Stimulated activated CD8-positive, alpha-beta memory T cell treated with anti-CD3 and anti-CD28 coated beads, Interleukin-4, amount 100 ng/mL, for 1 hour (primary cell): ENCODE measurements at regions not wholly inside any gene's neighbourhood (a gene's known extent, or its start where the extent isn't known, plus 50 kb on each side); places are given as distances from the start of the nearest gene placed in this dataset.
"Not testable (repeated sequence)": the region's sequence is repeated elsewhere in the genome, so short reads cannot be mapped to it uniquely, and the experiment has no call there.

Source experiments
- DNase-seq, 2 donors: peaks; one replicate each; pipeline ENCODE4 v3.0.0-alpha.2; 2020; ENCODE audit warnings: low read depth in 2 of 2, low spot score in 1 of 2

DNA sequence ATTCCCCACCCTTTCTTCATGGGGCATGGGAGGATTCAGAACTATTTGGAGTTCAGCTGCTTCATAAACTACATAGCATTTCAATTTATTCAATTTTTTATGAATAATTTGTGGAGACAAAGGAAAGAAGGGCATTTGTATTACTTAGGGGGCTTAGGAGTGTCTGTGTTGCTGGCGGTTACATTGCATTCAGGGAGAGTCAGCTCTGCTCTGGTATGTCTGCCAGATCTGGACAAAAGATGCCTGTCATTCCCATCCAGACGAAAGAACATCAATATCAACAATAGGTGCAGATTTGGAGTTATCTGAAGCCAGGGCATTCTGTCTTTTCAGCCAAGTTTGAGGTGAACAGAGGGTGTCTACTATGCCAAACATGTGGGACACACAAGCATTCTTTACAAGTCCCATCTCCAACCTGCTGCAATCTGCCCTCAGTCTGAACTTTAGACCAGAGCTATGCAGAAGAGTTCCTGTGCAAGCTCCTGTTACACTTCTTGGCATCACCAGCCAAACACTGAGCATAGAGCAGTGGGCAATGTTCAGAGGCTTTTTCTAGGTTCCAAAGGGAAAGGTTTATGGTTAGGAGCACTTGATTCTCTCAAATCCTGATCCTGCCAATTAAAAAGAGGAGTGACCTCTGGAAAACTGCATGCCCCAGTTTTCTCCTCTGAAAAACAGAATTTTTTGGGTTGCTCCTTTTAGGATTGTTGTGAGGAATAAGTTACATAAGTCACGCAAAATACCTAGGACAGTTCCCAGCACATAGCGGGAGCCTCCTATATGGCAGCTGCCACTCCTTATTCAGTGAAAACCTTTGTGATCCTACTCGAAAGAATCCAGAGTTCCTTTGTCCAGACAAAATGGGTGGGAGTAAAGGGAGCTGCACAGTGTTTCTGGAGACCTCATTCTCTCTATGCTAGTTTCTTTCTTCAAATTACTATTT is 719.5 kb upstream of the SLIT2 start:
- no peak for DNase-seq

DNA sequence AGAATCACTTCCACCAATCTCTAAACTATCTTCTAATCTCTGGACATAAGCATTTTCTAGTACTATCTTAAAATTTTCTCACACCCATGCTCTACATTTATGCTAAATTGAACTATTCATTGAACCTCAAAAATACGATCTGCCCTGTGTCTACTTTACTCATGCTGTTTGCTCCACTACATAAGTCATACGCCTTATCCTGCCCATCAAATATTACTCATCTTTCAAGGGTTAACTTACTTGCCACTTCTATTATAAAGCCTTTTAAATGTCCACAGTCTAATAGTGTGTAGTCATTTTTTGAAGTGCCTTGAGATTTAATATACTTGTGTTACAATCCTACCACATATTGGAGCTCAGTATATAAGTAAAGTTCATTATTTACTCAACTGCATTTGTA is 727.7 kb upstream of the SLIT2 start:
- no peak for DNase-seq

DNA sequence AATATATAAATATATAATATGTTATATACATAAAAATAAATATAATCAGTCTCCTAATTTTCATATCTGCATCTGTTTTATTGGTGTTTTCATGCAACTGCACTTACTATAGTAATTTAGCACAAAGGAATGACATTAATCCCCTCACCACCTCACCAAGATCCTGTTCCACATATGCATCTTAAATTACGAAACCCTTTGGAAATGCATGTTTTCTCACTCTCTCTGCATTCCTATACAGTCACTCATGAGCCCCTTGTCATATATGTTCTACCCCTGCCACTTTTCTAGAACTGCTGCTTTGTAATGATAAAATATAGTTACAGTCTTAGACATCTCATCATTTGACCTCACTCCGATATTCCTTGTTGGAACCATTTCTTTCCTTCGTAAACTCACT is 728.7 kb upstream of the SLIT2 start:
- DNase-seq: no peak

DNA sequence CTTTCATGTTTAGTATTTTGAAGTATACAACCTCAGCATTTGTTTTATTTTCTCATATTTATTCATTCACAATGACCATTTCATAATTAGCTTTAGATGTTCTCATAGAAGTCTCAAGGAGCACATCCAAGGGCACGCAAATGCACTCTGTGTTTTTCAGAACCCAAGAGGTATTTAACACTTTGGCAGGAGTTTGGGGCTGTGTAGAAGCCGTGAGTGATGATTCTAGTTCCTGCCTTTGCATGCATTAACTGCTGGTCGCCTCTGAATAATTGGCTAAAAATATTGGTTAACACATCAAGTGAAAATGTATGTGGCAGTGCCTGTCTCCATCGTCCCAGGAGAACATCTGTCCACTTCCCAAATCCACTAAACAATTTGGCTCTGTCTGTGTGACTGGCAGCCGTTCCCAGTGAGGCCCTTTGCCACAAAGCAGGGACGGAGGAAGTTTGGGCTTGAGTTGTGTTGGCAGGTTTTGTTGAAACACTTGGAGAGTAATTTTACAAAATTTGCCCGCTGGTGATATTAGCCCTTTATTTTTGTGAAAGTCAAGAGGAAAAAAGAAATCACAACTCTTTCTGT is 730.7 kb upstream of the SLIT2 start:
- DNase-seq: no peak

DNA sequence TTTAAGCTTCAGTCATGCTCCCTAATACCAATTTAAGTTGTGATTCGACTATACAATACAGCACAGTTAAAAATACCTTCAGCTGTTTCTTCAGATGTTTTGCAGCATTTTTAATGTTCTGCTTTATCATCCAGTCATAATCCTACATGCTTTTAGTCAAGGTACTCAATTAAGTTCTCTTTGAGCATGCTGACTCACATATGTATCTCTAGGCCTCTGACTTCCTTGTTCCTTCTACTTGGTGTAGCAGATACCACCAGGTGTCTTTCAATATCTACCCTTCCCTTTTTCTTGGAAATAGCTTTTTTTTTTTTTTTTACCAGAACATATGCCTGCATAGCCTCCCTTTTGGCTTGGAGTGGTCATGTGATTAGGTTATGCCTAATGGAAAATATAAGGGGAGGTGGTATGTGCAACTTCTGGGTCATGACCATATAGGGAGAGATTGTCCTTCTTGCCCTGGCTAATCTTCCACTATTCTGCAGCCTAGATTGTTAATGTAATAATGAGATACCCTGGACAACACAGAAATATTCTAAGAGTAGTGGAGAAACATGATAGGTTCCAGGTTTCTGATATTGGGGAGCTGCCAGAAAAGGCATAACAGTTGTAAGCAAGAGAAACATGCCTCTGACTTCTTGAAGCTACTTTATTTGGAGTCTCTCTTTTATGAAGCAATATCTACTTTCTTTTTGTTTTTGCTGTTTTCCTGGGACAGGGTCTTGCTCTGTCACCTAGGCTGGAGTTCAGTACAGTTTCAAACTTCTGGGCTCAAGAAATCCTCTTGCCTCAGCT is 737.2 kb upstream of the SLIT2 start:
- no peak for DNase-seq

DNA sequence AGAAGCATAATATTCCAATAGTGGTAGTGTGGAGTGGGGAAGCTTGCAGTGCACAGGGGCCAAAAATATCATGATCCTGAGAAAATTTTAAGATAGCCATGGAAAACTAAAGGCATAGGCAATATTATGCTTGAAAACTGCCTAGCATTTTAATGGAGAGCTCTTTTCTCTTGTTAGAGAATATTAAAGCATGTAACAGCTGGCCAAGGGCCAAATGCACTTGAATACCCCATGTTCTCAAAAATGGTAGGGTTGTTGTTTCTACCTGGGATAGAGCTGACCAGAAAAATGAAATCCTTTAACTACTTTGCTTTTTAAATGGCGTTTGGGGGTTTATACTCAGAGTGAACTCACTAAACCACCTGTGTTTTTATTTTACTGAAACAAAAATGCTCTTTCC is 739.6 kb upstream of the SLIT2 start:
- DNase-seq: no peak

DNA sequence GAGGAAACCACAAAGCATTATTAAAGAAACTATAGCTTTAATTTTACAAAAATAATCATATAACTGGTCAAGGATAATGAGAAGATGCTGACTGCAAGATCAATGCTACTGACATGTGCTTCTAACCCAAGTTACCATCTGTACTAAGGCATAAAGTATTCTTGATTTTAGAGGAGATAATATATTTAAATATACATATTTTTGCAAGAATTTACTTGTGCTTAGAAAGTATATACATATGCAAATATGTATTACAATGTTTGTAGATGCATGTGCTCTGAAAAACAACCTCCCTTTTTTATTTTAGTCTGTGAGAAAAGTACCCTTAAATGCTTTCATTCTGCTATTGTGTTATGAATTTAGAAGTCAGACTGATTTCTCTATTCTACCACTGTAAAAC is 740.7 kb upstream of the SLIT2 start:
- no peak for DNase-seq

DNA sequence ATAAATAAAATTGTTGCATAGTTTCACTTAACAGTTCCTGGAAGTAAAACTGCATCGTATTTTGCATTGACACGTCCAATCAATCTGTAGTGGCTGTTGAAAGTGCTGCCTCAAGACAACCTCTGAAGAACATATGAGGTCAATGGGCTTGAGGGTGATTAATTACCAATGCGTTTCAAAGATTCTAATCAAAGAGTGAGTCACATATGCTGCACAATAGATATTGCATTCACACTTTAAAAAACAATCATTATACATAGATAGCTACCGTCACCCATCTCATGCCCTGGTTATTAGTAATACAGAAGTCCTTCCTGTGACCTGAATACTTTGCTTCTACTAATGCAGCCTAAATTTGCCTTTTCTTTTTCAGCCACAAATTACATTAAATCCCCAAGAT is 743.3 kb upstream of the SLIT2 start:
- DNase-seq: no peak

DNA sequence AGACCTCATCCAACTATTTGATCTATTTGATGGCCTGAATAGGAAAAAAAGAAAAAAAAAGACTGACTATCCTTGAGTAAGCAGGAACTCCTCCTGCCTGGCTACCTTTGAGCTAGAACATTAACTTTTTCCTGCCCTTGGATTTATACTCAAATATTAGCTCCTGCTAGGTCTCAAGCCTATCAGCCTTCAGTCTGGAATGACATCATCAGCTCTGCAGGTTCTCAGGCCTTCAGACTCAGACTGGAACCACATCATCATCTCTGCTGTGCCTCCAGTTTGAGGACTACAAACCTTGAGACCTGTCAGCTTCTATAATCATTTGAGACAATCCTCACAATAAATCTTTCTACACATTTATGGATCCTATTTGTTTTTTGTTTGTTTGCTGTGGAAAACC is 754.0 kb upstream of the SLIT2 start:
- no peak for DNase-seq

DNA sequence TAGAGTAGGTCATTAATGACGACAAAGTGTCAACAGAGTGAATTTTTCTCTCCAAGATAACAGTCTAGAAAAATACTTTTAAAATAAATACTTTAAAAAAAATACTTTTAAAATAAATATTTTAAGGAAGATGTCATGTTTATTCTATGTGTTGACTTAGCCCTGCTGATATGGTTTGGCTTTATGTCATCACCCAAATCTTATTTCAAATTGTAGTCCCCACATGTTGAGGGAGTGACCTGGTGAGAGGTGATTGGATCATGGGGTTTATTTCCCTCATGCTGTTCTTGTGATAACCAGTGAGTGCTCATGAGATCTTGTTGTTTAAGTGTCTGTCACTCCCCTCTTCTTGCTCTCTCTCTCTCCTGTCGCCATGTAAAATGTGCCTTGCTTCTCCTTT is 754.9 kb upstream of the SLIT2 start:
- DNase-seq: no peak

DNA sequence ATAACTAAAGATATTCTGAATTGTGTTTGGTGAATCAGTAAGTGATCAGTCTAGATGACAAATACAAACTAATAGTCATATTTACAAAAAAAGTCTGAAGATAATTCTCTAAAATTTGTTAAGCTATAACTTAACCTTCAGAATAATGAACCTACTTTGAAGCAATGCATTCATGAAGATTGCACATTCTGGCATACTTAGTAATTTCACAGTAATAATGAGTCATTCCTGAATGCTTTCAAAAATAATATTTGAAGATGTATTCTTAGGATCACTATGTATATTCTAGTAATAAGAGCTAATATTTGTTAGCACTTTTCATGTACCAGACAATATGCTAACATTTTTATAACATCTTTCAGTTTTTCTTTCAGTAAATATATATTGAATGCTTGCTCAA is 756.7 kb upstream of the SLIT2 start:
- no peak for DNase-seq

DNA sequence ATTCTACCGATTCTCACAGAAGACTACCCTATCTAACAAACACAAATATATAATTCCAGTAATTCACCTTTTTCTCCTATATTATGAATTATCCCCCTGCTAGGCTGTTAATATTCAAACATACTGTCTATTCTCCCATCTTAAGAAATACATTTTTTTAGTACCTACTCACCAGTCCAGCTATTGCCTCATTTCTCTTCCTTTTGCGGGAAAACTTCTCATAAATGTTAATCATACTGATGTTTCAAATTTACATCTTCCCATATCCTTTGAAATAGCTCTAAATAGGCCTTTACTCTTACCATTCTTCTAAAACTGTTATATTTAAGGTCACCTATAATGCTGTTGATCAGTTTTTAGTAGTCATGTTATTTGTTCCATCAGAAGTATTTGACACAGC is 759.1 kb upstream of the SLIT2 start:
- no peak for DNase-seq

DNA sequence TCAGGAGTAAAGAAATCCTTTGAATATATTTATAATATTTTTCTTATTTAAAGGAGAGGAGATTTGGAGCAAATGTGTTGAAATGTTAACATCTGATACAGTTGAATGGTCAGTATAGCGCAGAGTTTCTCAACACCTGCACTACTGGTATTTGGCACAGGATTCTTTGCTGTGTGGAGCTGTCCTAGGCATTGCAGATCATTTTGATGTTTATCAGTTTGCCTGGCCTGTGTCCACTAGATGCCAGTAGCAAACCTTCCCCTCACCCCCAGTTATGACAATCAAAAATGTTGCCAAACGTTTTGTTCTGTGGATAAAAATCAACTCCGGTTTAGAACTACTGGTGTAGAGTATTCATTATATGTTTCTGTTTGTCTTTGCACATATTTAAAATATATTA is 765.3 kb upstream of the SLIT2 start:
- no peak for DNase-seq

DNA sequence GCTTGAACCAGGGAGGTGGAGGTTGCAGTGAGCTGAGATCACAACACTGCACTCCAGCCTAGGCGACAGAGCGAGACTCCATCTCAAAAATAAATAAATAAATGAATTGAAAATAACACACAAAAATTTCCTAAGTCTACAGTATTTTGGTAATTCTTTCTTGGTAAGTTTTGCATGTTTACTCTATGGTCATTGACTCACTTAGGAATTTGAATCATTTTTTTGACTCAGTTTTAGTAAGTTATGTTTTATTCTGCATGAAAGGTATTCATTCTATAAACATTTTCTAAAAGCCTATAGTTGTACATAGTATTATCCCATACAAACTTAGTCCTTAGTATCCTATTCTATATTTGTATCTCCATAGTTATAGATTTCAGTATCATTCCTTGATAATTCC is 772.9 kb upstream of the SLIT2 start:
- DNase-seq: no peak

DNA sequence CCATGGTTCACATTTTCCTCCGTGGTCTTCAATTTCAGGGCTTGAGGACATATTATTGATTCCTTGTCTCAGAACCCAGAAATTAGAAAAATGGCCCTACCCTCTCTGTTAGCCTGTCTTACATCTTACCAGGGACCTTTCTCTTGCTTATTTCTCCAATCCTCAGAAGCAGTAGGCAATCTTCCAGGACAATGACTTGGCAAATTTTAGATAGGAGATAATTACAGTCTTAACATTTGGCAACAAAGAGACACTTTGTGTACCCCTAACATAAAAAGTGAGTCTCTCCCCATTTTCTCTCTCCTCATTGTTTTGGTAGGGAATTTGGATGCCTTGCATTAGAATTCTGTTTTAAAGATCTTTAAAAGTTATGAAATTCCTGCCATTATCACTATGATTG is 778.1 kb upstream of the SLIT2 start:
- DNase-seq: no peak

DNA sequence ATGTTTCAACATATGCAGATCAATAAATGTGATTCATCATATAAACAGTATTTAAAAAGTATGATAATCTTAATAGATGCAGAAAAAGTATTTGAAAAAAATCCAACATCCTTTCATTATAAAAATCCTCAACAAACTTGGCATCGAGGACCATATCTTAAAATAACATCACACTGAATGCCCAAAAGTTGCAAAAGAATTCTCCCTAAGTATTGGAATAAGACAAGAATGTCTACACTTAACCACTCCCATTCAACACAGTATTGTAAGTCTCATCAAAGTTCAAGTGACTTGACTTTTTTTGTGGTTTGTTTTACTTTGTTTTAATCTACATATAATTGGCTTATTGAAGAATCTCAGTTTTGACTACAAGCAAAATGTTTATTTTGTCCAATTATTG is 779.0 kb upstream of the SLIT2 start:
- DNase-seq: no peak

DNA sequence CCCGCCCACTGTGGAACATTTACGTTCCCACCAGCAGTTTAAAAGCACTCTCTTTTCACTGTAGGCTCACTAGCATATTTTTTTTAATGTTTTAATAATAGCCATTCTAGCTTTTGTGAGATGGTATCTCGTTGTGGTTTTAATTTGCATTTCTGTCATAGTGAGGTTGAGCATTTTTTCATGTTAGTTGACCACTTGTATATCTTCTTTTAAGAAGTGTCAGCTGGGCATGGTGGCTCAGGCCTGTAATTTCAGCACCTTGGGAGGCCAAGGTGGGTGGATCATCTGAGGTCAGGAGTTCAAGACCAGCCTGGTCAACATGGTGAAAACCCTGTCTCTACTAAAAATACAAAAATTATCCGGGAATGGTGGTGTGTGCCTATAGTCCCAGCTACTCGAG is 781.7 kb upstream of the SLIT2 start:
- DNase-seq: not testable (repeated sequence)

DNA sequence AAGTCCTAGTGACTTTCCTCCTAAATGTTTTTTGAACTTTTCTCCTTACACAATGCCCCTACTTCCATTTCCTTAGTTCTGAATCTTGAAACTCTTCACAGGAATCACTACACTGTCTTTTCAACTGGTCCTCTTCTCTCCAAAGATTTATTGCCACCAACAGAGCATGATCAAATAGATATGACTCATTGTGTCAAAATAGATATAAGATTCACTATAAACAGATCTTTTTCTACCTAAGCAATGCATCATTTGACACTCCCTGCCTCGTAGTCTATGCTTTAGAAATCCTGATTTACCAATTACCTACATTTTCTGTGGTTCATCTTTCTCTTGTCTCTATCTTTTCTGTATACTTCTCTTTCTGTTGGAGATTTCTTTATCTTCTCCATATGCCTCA is 789.6 kb upstream of the SLIT2 start:
- no peak for DNase-seq

DNA sequence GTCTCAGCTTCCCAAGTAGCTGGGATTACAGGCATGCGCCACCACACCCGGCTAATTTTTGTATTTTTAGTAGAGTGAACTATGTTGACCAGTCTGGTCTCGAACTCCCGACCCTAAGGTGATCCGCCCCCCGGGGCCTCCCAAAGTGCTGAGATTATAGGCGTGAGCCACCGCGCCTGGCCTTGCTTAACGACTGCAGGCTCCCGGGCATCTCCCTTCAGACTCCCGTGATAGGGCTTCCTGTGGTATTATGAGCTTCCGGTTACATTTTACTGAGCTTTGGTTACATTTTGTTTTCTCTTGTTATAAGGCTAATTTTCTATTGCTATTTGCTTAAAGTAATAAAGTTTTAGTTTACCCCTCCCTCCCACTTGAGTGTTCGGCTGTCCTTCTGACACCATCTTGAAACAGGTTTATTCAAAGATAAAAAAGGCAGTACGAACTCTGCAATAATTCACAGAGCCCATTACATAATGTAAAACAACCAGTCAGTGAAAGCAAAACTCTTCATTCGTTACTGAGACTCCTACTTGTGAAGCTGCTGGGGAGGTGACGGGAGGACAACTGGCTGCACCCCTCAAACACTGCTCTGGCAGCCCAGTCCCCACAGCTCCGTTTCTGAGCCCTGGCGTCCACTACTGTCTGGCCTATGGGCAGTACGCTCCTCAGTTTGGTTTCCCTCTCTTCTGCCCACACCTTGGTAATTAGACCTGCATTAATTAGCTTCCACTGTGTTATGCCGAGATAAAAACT is 795.7 kb upstream of the SLIT2 start:
- no peak for DNase-seq

DNA sequence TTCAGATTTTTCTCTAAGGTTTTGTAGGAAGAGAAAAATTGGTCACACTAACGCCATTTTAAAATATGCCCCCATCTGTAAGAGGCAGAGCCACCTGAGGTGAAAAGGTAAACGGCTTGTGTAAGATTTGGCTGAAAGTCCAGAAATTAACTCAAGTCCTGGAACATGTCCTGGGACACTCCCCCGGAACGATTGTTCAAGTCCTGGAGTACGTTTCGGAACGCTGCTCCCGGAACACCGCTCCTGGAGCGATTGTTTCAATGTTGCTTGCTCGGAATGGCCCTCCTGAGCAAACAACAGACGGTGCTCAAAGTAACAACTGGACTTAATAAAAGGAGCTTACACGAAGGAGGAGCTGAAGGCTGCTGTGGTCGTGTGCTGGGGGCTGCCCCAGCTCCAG is 796.5 kb upstream of the SLIT2 start:
- DNase-seq: no peak

DNA sequence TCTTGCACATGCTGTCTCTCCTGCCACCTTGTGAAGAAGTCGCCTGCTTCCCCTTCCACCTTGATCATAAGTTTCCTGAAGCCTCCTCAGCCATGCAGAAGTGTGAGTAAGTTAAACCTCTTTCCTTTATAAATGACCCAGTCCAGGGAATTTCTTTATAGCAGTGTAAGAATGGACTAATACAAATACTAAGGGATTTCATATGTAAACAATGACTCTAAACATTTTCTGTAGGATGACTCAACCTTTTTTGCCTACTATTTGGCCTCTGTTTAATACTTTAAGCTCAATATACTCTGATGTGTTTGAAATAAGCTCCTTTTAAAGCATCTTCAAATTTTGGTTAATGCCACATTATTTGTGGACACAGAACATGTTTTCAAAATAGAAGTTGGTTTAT is 813.5 kb upstream of the SLIT2 start:
- DNase-seq: no peak
